SK-N-SH treated with all-trans-retinoic acid at 6 μM for 48 hours (cell line): ENCODE measurements at regions not wholly inside any gene's neighbourhood (a gene's known extent, or its start where the extent isn't known, plus 50 kb on each side); places are given as distances from the start of the nearest gene placed in this dataset.

Experiments used
- ATAC-seq: fragments of 200-7000 bp; cut with Tn5 transposase; 3 replicates; pipeline ENCODE4 v1.9.1; 2020; ENCODE audit warnings: mild to moderate bottlenecking, moderate library complexity
- ARNTL ChIP-seq: fragments of 450-650 bp; formaldehyde crosslinking; IDR thresholded peaks from 2 replicates; pipeline ENCODE4 v1.5.0; 2020; ENCODE audit warnings: low read depth, mild to moderate bottlenecking, moderate library complexity, borderline replicate concordance
- BACH2 ChIP-seq: fragments of 250-450 bp; sonication (Bioruptor Pico); IDR thresholded peaks from 2 replicates; pipeline ENCODE4 v1.9.0; 2021; ENCODE audit warnings: mild to moderate bottlenecking, borderline replicate concordance
- CSDC2 ChIP-seq: fragments of 250-450 bp; sonication (Bioruptor Pico); IDR thresholded peaks from 2 replicates; pipeline ENCODE4 v1.5.0; 2020; ENCODE audit warnings: mild to moderate bottlenecking, moderate library complexity
- ESRRG ChIP-seq: fragments of 250-450 bp; sonication (Bioruptor Pico); IDR thresholded peaks from 2 replicates; pipeline ENCODE4 v1.6.1; 2021; ENCODE audit warnings: mild to moderate bottlenecking
- GLIS3 ChIP-seq: fragments of 250-450 bp; sonication (Bioruptor Pico); IDR thresholded peaks from 2 replicates; pipeline ENCODE4 v1.5.0; 2020; ENCODE audit warnings: mild to moderate bottlenecking, moderate library complexity
- ZC3H10 ChIP-seq: fragments of 250-450 bp; sonication (Bioruptor Pico); IDR thresholded peaks from 2 replicates; pipeline ENCODE4 v1.5.1; 2021; ENCODE audit warnings: mild to moderate bottlenecking, moderate library complexity
- ZNF565 ChIP-seq: fragments of 450-650 bp; formaldehyde crosslinking; conservative IDR thresholded peaks from 2 replicates; pipeline ENCODE4 v1.5.0; 2020; ENCODE audit warnings: low read depth, mild to moderate bottlenecking, moderate library complexity
- ZNF70 ChIP-seq: fragments of 450-650 bp; formaldehyde crosslinking; IDR thresholded peaks from 2 replicates; pipeline ENCODE4 v1.5.0; 2020; ENCODE audit warnings: mild to moderate bottlenecking, moderate library complexity
- TF ChIP-seq, protein P1 (sequence below): fragments of 250-450 bp; sonication (Bioruptor Pico); IDR thresholded peaks from 2 replicates; pipeline ENCODE4 v1.5.0; 2020; ENCODE audit warnings: mild to moderate bottlenecking, moderate library complexity
- TF ChIP-seq, protein P2 (sequence below): fragments of 250-450 bp; sonication (Bioruptor Pico); IDR thresholded peaks from 2 replicates; pipeline ENCODE4 v1.8.0; 2020; ENCODE audit warnings: mild to moderate bottlenecking, moderate library complexity, borderline replicate concordance
- TF ChIP-seq, protein P3 (sequence below): fragments of 250-450 bp; sonication (Bioruptor Pico); IDR thresholded peaks from 2 replicates; pipeline ENCODE4 v1.5.1; 2021; ENCODE audit warnings: mild to moderate bottlenecking, moderate library complexity
- TF ChIP-seq, protein P4 (sequence below): fragments of 250-450 bp; sonication (Bioruptor Pico); IDR thresholded peaks from 2 replicates; pipeline ENCODE4 v1.8.0; 2021; ENCODE audit warnings: low read depth, mild to moderate bottlenecking, moderate library complexity, borderline replicate concordance
- TF ChIP-seq, protein P5 (sequence below): fragments of 250-450 bp; sonication (Bioruptor Pico); IDR thresholded peaks from 2 replicates; pipeline ENCODE4 v1.5.1; 2020; ENCODE audit warnings: low read depth, mild to moderate bottlenecking, moderate library complexity

DNA sequence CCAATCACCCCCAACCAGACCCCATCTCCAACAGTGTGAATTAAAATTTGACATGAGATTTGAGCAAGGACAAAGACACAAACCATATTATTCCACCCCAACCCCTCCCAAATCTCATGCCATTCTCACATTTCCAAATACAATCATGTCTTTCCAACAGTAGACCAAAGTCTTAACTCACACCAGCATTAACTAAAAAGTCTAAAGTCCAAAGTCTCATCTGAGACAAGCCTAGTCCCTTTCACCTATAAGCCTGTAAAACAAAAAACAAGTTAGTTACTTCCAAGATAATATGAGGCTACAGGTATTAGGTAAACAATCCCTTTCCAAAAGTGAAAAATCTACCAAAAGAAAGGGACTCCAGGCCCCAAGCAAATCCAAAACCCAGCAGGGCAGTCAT is 140.6 kb upstream of the NR4A3 start (continued):
- TF ChIP-seq, protein P1, sequence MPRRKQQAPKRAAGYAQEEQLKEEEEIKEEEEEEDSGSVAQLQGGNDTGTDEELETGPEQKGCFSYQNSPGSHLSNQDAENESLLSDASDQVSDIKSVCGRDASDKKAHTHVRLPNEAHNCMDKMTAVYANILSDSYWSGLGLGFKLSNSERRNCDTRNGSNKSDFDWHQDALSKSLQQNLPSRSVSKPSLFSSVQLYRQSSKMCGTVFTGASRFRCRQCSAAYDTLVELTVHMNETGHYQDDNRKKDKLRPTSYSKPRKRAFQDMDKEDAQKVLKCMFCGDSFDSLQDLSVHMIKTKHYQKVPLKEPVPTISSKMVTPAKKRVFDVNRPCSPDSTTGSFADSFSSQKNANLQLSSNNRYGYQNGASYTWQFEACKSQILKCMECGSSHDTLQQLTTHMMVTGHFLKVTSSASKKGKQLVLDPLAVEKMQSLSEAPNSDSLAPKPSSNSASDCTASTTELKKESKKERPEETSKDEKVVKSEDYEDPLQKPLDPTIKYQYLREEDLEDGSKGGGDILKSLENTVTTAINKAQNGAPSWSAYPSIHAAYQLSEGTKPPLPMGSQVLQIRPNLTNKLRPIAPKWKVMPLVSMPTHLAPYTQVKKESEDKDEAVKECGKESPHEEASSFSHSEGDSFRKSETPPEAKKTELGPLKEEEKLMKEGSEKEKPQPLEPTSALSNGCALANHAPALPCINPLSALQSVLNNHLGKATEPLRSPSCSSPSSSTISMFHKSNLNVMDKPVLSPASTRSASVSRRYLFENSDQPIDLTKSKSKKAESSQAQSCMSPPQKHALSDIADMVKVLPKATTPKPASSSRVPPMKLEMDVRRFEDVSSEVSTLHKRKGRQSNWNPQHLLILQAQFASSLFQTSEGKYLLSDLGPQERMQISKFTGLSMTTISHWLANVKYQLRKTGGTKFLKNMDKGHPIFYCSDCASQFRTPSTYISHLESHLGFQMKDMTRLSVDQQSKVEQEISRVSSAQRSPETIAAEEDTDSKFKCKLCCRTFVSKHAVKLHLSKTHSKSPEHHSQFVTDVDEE (CRISPR knock-in tag), result no peak
- no peak for TF ChIP-seq BACH2 (CRISPR knock-in tag)

DNA sequence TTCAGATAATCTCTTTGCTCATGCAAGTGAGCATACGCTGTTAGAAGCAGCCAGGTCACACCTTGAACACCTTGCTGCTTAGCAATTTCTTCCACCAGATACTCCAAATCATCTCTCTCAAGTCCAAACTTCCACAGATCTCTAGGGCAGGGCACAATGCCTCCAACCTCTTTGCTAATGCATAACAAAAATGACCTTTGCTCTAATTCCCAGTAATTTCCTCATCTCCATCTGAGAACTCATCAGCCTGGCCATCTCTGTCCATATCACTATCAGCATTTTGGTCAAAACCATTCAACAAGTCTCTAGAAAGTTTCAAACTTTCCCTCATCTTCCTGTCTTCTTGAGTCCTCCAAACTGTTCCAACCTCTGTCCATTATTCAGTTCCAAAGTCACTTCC is 139.3 kb upstream of the NR4A3 start:
- TF ChIP-seq ZC3H10 (CRISPR knock-in tag) (no peak), ZNF565 (CRISPR knock-in tag) (no peak), ESRRG (CRISPR knock-in tag) (no peak), ARNTL (no peak), ZNF70 (CRISPR knock-in tag) (no peak), GLIS3 (CRISPR knock-in tag) (no peak), CSDC2 (CRISPR knock-in tag) (no peak), BACH2 (CRISPR knock-in tag) (no peak)
- TF ChIP-seq, protein P2, sequence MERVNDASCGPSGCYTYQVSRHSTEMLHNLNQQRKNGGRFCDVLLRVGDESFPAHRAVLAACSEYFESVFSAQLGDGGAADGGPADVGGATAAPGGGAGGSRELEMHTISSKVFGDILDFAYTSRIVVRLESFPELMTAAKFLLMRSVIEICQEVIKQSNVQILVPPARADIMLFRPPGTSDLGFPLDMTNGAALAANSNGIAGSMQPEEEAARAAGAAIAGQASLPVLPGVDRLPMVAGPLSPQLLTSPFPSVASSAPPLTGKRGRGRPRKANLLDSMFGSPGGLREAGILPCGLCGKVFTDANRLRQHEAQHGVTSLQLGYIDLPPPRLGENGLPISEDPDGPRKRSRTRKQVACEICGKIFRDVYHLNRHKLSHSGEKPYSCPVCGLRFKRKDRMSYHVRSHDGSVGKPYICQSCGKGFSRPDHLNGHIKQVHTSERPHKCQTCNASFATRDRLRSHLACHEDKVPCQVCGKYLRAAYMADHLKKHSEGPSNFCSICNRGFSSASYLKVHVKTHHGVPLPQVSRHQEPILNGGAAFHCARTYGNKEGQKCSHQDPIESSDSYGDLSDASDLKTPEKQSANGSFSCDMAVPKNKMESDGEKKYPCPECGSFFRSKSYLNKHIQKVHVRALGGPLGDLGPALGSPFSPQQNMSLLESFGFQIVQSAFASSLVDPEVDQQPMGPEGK (CRISPR knock-in tag), result no peak
- TF ChIP-seq, protein P3, sequence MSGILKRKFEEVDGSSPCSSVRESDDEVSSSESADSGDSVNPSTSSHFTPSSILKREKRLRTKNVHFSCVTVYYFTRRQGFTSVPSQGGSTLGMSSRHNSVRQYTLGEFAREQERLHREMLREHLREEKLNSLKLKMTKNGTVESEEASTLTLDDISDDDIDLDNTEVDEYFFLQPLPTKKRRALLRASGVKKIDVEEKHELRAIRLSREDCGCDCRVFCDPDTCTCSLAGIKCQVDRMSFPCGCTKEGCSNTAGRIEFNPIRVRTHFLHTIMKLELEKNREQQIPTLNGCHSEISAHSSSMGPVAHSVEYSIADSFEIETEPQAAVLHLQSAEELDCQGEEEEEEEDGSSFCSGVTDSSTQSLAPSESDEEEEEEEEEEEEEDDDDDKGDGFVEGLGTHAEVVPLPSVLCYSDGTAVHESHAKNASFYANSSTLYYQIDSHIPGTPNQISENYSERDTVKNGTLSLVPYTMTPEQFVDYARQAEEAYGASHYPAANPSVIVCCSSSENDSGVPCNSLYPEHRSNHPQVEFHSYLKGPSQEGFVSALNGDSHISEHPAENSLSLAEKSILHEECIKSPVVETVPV, result no peak
- TF ChIP-seq, protein P1 (CRISPR knock-in tag), result no peak
- TF ChIP-seq, protein P4, sequence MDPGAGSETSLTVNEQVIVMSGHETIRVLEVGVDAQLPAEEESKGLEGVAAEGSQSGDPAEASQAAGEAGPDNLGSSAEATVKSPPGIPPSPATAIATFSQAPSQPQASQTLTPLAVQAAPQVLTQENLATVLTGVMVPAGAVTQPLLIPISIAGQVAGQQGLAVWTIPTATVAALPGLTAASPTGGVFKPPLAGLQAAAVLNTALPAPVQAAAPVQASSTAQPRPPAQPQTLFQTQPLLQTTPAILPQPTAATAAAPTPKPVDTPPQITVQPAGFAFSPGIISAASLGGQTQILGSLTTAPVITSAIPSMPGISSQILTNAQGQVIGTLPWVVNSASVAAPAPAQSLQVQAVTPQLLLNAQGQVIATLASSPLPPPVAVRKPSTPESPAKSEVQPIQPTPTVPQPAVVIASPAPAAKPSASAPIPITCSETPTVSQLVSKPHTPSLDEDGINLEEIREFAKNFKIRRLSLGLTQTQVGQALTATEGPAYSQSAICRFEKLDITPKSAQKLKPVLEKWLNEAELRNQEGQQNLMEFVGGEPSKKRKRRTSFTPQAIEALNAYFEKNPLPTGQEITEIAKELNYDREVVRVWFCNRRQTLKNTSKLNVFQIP, result no peak
- TF ChIP-seq, protein P5, sequence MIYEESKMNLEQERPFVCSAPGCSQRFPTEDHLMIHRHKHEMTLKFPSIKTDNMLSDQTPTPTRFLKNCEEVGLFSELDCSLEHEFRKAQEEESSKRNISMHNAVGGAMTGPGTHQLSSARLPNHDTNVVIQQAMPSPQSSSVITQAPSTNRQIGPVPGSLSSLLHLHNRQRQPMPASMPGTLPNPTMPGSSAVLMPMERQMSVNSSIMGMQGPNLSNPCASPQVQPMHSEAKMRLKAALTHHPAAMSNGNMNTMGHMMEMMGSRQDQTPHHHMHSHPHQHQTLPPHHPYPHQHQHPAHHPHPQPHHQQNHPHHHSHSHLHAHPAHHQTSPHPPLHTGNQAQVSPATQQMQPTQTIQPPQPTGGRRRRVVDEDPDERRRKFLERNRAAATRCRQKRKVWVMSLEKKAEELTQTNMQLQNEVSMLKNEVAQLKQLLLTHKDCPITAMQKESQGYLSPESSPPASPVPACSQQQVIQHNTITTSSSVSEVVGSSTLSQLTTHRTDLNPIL (CRISPR knock-in tag), result no peak
- no peak for ATAC-seq

DNA sequence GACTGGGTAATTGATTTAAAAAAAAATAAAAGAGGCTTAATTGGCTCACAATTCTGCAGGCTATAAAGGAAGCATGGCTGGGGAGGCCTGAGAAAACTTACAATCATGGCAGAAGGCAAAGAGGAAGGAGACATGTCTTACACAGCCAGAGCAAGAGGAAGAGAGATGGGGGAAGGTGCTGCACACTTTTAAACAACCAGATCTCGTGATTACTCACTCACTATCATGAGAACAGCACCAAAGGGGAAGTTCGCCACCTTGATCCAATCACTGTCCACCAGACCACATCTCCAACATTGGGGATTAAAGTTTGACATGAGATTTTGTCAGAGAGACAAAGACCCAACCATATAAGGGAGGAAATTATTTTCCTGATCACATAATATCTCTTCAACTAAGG is 138.8 kb upstream of the NR4A3 start:
- no peak for ATAC-seq
- TF ChIP-seq, protein P1 (CRISPR knock-in tag), result no peak
- TF ChIP-seq ZC3H10 (CRISPR knock-in tag) (no peak), BACH2 (CRISPR knock-in tag) (no peak)
